ENCODE measurements at regions not wholly inside any gene's neighbourhood (a gene's known extent, or its start where the extent isn't known, plus 50 kb on each side); places are given as distances from the start of the nearest gene placed in this dataset.
A peak's percentile ranks its signal among the peaks of the same experiment; 100 is the strongest.
"Not testable (repeated sequence)": the region's sequence is repeated elsewhere in the genome, so short reads cannot be mapped to it uniquely, and the experiment has no call there.

- DNase-seq, result no peak
Observed at GRCh38 chr12:9372202-9372601, 164.0 kb upstream of the PZP start.

GRCh38 chr12:9367828-9368227 is 159.6 kb upstream of the PZP start:
- DNase-seq, result no peak

- no peak for DNase-seq
Observed at GRCh38 chr12:9367201-9367600, 159.0 kb upstream of the PZP start.

- no peak for DNase-seq
Observed at GRCh38 chr12:9365296-9365695, 157.1 kb upstream of the PZP start.

- no peak for DNase-seq
Observed at GRCh38 chr12:9364224-9365176, 156.3 kb upstream of the PZP start.

GRCh38 chr12:9363145-9363544 is 154.9 kb upstream of the PZP start:
- no peak for DNase-seq

- DNase-seq, result no peak
Observed at GRCh38 chr12:9361879-9362326, 153.7 kb upstream of the PZP start.

- DNase-seq, result not testable (repeated sequence)
Observed at GRCh38 chr12:9354009-9354754, 146.0 kb upstream of the PZP start.

- DNase-seq, result no peak
Observed at GRCh38 chr12:9351136-9351535, 142.9 kb upstream of the PZP start.

GRCh38 chr12:9349888-9350885 is 142.0 kb upstream of the PZP start:
- no peak for DNase-seq

GRCh38 chr12:9348906-9349518 is 140.8 kb upstream of the PZP start:
- no peak for DNase-seq

- DNase-seq, result no peak
Observed at GRCh38 chr12:9347328-9348127, 139.3 kb upstream of the PZP start.

- DNase-seq, result no peak
Observed at GRCh38 chr12:9346866-9347327, 138.7 kb upstream of the PZP start.

GRCh38 chr12:9345171-9345570 is 137.0 kb upstream of the PZP start:
- DNase-seq, result no peak

GRCh38 chr12:9344541-9344940 is 136.3 kb upstream of the PZP start:
- DNase-seq, result no peak

GRCh38 chr12:9343731-9344130 is 135.5 kb upstream of the PZP start:
- DNase-seq, result no peak

- no peak for DNase-seq
Observed at GRCh38 chr12:9342614-9343353, 134.6 kb upstream of the PZP start.

- DNase-seq, result no peak
Observed at GRCh38 chr12:9341260-9341585, 133.0 kb upstream of the PZP start.

- peak; percentile 47 to 49 for DNase-seq
Observed at GRCh38 chr12:9340422-9341259, 132.4 kb upstream of the PZP start.

All from right lung (tissue), 2 donors.